ENCODE measurements at regions not wholly inside any gene's neighbourhood (a gene's known extent, or its start where the extent isn't known, plus 50 kb on each side); places are given as distances from the start of the nearest gene placed in this dataset.
"Not testable (repeated sequence)": the region's sequence is repeated elsewhere in the genome, so short reads cannot be mapped to it uniquely, and the experiment has no call there.

DNA sequence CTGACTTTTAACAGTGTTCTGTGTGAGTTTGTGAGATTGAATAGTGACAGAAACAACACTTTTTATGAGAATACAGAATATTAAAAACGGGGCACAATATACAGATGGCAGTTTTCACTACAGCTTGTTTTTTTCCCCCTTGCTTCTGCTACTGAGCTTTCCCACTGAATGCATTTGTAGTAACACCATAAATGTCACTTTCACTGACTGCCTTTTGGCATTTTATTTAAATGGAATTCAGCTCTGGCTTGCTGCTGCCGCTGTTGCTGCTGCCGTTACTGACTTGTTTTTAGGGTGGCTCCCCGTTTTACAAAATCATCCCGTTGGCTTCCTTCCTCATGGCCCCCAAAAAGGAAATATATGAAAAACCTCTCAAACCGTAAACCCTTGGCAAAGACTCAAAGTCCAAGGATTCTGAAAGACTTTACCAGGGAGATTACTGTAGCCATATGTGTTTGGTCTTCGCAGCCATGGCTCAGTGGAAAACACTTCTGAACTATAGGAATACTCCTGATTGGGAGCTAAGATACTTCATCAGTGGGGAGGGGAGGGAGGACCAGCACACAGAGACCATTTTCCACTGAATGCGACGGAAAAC lies 151.0 kb downstream of the NUF2 start:
- no peak for DNase-seq

DNA sequence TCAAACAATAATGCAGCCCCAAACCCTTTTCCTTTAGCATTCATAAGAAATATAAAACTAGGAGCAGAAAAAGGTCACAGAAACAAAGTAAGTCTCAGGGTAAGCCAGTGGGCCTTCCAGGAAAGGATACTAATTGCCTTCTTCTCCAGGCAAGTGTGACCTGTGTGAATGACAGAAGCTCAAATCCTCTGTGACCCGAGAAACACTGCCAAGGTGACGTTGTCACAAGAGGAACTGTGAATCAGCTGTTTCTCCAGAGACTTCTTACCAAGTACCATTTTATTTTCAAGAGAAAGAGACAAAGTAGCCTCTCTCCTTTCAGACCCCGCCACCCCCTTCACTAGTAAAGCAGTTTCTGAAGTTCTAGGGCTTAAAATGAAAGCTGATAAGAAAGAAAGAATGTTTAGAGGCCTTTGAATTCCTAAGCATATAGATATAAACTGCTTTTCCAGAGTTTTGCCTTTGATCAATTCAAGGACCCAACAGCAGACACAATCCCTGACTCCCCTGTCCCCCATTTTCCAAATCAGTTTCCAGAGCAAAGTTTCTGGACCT lies 155.6 kb downstream of the NUF2 start:
- DNase-seq = no peak

DNA sequence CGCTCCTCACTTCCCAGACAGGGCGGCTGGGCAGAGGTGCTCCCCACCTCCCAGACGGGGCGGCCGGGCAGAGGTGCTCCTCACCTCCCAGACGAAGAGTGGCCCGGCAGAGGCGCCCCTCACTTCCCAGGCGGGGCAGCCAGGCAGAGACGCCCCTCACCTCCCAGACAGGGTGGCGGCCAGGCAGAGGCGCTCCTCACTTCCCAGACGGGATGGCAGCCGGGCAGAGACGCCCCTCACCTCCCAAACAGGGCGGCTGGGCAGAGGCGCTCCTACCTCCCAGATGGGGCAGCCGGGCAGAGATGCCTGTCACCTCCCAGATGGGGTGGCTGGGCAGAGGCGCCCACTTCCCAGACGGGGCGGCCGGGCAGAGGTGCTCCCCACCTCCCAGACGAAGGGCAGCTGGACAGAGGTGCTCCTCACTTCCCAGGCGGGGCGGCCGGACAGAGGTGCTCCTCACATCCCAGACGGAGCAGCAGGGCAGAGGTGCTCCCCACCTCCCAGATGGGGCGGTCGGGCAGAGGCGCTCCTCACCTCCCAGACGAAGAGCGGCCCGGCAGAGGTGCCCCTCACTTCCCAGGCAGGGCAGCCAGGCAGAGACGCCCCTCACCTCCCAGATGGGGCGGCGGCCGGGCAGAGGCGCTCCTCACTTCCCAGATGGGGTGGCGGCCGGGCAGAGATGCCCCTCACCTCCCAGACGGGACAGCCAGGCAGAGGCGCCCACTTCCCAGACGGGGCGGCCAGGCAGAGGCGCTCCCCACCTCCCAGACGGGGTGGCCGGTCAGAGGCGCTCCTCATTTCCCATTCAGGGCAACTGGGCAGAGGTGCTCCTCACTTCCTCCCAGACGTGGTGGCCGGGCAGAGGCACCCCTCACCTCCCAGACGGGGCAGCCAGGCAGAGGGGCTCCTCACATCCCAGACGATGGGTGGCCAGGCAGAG lies 176.9 kb downstream of the NUF2 start:
- DNase-seq = not testable (repeated sequence)

DNA sequence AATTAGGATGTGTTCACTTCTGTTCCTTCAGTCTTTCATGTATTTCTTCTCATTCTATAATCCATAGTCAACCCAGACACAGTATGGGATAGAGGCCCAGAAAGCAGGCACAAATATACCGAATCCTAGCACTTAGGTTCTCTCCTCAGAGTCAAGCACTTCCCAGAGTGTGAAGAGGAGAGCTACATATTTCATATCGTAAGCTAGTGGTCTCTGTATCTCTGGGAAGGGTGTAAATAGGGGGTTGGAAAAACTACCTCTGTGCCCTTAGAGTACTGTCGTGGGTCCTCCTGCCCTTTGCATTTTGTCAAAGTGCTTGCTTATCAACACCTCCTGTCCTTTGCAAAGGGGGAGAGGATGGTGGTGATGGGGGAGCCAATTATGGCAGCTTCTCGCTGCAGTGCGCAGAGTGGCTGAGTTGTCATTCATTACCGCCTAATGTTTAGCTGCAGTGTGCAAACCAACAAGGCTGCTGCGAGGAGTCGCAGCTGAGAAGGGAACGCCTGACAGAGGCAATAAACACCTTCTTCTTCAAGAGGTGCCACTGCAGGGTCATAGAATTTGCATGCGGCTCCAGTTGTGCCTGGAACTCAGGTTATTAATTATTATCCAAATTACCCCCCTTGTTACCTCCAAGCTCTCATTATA lies 182.7 kb downstream of the NUF2 start:
- no peak for DNase-seq

DNA sequence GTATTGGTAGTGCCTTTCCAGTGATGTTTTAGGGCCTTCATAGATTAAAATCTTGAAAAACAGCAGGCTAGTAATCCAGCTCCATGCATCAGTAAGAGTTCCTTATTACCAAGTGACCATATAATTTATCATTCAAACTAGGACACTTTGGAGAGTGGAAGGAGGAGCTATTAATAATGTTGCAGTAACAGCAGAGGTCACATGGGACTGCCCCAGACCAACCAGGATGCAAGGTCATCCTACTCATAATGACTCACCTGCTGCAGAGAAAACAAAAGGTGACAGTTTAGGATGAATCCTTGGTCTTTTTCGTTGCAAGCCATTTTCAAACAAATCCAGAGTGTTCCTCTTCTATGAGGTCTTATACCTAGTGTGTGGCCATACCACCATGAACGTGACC lies 187.4 kb downstream of the NUF2 start:
- no peak for DNase-seq

DNA sequence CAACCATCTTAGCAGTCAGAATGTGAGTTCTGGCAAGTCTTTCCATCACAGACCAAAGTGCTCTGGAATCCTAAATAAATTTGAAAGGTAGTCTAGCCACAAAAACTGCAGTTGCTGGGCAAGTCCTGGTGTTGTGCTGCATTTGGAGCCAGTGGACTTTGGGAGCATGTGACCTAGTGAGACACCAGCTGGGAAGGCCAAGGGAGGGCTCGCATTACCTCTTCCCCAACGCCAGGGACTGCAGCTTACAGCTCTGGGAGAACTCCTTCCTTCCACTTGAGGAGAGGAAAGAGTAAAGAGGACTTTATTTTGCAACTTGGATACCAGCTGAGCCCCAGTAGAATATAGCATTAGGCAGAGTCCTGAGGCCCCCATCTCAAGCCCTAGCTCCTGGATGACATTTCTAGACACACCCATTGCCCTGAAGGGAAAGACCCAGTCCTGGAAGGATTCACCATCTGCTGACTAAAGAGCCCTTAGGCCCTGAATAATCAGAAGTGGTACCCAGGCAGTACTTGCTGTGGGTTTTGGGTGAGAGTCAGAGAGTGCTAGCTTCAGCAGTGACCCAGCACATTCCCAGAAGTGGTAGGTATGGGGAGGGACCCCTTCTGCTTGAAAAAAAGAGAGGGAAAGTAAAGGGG lies 190.7 kb downstream of the NUF2 start:
- no peak for DNase-seq

DNA sequence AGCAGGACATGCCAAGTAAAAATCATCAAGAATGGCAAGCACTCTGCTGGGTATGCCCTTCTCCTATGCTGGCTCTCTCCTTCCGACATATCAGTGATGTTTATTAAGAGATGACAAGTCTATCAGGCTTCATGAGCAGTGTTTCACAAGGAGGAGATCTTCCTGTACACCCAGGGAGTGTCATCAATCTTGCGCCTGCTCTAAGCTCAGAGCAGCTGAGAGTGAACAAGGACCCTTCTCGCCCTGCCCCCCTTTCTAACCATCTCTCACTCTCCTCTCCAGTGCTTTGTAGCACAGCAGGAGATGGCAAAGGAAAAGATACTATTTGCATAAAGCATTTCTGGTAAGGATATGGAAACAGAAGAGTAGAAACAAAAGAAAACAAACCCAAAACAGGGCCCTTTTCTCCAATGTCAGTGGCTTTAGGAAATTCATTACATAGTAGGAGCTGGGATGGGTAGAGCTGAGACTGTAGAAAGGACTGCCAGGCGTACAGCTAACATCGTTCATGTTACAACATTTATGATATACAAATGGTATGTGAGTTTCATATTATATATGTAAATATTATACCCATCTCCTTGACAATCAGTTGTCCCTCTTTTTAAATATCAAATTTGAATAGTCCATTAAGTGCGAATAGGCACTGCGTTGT lies 201.7 kb downstream of the NUF2 start:
- no peak for DNase-seq

DNA sequence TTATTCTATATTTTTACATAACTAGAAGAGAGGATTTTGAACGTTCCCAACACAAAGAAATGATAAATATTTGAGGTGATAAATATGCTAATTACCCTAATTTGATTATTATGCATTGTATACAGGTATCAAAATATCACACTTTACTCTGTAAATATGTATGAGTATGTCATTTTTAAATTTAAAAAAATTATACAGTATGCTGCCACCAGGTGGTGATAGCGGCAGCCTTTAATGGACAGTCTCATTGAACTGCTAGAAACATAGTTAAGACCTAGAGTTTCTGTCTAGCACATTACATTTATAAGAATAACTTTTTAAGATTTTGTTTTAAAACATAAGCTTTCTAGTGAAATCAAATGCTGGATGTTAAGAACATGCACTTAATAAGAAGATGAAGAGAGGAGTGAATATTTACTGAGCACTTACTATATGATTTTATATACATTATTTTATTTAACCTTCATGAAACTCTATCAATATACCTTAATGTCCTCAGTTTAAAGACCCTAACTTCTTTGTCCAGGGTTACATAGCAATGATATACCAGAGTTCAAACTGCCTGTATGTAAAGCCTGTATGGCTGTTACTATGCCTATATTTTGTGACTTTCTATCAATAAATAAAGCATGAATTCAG lies 207.1 kb downstream of the NUF2 start:
- peak in 3 of 56 donors; percentile 0 to 6 (median 1) for DNase-seq

DNA sequence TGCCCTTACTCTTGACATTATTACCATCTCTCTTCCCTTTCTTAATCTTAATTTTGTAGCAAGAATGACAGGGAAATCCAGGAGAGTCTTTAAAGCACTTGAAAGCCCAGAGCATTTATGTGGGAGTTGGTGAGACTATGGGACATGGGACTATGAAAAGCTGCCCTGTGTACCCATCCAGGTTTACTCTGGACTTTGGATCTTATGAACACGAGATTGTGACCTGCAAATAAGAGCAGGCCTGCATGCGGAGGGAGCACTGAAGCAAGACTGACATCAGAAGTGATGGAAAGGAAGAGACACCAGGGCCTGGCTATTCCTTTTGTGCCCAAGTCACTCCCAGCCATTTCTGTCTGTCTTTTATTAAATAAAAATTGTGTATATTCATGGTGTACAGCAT lies 209.6 kb downstream of the NUF2 start:
- DNase-seq = no peak

DNA sequence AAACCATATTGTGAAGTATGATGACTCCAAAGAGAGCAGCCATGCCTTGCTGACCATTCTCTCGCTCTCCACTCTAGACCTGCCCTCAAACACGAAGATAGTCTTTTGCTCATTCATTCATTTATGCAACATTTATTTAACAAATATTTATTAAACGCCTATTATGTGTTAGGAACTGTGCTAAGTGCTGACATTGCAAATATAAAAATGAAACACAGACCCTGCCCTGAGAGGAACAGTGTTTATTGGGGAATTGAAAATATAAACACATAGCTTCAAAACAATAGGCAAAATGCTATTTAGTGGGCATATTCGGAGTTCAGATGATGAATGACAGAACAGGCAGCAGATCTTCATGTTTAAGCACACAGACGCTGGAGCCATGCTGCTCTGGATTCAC lies 213.6 kb downstream of the NUF2 start:
- no peak for DNase-seq

DNA sequence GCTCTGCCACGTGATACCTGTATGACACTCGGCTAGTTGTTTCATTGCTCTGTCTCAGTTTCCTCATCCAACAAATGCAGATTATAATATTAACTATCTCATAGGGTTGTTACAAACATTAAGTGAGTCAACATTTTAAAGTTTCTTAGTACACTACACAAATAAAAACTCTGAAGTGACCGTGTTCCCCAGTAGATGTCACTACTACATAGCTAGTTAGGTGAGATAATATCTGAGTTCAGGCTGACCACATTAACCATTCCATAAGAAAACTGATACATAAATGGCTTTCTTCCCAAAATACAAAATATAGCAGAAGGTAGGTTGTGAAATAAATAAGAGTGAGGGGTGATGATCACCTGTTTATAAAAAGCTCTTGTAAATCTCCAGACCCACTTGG lies 214.1 kb downstream of the NUF2 start:
- DNase-seq = no peak

DNA sequence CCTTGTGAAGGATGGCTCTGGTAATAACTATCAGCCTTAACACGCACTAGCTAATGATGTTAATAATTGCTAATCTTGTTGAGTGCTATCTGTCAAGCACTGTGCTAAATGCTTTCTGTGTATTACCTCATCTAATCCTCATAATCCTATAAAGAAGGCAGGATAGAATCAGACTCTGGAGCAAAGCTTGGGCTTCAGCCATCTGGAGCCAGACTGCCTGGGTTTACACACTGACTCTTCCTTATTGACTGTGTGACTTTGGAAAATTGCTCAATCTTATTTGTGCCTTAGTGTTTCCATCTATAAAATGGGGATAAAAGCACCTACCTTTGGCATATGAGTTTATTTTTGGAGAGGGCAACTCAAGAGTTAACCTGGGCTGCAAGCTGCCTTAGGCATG lies 216.1 kb downstream of the NUF2 start:
- no peak for DNase-seq

DNA sequence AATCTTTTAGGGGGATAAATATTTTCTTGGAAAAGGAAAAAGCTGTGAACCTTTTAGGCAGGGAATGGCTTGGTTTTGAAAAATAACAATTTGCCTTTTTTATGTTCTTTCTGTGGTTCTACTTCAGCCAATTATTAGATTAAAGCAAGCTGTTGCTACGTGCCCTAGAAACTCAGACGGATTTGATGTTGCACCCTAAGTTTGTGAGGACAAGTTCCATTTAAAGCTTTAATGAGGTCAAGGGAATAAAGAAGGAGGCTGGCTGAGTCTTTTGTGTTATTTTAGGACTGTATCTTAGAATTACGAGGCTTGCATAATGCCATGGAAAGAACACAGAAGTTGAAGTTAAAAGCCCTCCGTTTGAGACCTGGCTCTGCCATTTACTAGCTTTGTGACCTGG lies 216.9 kb downstream of the NUF2 start:
- DNase-seq = no peak

DNA sequence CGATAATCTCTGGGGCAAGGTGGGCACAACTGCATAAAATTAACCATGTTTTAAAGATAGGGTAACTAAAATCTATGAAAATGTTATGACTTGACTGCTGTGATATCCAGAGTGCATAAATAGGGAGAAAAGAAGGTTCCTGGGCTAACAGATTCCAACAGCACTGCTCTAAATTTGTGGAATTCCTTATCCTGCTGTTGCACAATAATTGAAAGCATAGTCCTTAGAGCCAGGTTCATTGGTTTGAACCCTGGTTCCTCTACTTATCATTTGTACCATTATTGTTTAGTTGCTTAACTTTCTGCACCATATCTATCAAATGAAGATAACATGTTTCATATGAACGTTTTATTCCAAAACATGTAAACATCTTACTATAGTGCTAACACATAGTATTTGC lies 219.0 kb downstream of the NUF2 start:
- DNase-seq = no peak

DNA sequence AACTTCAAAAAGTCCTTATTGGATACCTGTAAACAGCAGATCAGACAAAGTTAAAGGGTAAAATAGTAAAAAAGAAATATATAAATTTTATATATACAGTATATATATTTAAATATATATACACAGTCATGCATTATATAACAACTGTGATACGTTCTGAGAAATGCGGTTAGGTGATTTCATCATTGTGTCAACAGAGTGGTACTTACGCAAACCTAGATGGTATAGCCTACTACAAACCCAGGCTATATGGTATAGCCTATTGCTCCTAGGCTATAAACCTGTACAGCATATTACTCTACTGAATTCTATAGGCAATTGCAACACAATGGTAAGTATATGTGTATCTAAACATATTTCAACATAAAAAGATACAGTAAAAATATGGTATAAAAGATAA lies 222.7 kb downstream of the NUF2 start:
- no peak for DNase-seq

DNA sequence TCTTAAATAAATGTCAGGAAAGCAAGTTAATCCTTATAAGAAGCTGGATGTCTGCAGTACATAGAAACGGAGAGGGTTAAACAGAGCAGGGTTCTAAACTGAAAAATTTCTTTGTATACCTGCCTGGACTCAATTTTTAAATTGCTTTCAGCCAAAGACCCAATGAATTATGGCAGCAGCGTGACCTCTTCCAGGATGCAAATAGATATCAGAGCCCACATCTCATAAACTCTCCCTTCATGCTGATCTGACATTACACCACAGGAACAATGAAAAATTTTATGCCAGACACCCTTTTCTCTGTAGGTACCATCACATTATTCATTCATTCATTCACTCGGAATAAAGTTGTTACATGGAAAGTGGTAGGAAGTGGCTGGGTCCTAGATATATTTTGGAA lies 236.4 kb downstream of the NUF2 start:
- DNase-seq = no peak

DNA sequence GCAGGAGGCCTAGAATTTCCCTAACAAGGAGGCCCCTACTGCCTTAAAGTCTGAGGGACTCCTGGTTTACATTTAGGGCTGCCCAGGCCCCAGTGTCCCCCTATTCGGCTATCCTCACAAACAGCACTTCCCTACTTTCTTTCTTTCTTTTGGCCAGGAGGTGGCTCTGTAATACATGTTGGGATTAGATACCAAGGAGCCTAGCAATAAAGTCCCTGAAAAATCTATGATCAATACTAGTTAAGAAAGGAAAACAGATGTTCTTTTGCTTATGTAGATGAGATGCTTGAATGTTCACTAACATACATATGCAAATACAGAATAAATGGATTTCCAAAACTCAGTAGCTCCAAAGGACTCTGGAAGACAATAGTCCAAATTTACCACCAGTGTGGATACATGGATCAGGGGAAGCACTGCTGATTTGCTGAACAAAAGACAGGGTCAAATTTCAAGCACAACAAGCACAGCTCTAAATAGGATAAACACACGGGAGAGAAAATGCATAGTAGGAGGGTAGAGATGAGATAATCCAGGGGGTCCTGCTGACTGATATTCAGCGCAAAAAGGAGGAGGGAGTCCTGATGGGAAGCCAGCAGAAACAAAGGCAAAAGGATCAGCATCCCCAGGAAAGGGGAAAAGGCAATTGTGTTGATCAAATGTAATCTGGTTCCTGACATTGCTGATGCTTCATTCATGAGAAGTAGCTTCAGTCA lies 240.0 kb downstream of the NUF2 start:
- DNase-seq = no peak

DNA sequence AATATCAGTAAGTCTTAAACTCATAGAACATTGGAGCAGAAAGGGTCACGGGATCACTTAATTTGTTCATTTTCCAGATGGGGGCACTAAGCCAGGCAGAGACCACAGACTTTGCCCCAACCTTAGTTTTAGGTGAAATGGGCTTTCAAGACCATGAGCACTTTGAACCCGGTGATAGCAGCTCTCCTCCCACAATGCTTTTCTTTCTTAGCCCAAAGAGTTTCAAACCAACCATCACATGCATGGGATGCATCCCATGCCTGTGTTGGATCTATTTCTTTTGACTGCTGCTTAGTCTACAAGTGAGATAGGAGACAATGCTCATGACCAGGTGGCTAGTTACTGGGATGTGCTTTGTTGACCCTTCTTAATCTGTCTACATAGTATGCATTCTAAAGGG lies 240.6 kb downstream of the NUF2 start:
- no peak for DNase-seq

DNA sequence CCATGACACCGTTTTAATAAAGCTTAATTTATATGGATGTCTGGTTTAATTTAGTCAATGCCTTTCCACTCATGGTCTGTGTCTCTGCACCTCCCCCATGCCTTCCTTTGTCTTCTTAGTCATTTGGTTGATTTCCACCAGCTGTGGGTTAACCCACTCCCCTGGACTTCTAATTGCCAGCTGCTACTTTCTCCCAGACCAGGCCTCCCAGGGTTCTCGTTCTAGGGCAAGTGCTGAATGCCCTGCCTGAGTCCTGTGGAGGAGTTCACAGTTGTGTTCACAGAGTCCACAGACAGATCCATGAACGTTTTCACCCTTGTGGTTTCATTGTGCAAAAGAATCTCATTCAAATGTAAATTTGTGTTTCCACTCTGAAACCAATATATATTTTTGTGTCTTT lies 243.4 kb downstream of the NUF2 start:
- no peak for DNase-seq

DNA sequence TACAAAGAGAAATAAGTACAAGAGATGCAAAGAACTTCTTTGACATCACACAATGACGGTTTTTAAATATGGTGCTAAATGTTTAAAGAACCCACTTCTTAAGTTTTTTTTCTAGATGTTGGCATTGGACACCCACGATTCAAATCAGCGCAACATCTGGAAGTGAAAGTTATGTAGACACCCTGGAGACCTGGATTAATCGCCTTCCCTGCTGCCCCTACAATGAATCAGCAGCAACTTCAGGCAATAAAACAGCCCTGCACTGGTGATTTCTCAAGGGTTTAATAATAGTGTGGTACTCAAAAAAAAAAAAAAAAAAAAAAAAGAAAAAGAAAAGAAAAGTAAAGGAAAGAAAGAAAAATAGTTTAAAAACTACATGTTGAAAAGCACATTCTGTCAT lies 248.3 kb downstream of the NUF2 start:
- DNase-seq = no peak
